Epithelial cell of prostate (primary cell): ENCODE measurements at regions not wholly inside any gene's neighbourhood (a gene's known extent, or its start where the extent isn't known, plus 50 kb on each side); places are given as distances from the start of the nearest gene placed in this dataset.
"Not testable (repeated sequence)": the region's sequence is repeated elsewhere in the genome, so short reads cannot be mapped to it uniquely, and the experiment has no call there.

Source experiments
- DNase-seq: peaks from one replicate; pipeline ENCODE4 v3.0.0-alpha.2; 2011; ENCODE audit warnings: low read depth, low spot score
- H3K27ac ChIP-seq: fragments of 450-650 bp; 2 replicates; pipeline ENCODE4 v1.5.1; 2017; ENCODE audit warnings: mild to moderate bottlenecking

- DNase-seq, H3K27ac ChIP-seq: not testable (repeated sequence)
These were observed 148.7 kb upstream of the PLD5 start for GRCh38 chr1:242673165-242673564.

DNA sequence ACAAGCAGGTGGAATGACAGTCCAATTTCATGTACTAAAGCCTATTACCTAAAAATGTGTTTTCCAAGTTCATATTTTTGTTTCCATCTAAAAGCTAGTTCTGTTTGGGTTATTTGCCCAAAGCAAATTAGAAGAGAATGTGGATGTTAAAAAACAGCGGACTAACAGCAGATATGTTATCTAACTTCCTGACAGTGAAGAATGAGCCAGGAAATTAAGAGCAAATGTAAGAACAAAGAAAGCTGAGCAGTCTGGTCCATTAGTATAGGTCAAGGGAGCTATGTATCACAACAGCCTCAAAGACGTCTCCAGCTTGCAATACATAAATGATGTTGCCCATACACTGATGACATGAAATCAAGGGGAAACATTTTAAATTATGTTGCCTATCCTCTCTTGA lies 145.5 kb upstream of the PLD5 start:
- no peak for DNase-seq
- H3K27ac ChIP-seq, result no peak overlapping the region

DNA sequence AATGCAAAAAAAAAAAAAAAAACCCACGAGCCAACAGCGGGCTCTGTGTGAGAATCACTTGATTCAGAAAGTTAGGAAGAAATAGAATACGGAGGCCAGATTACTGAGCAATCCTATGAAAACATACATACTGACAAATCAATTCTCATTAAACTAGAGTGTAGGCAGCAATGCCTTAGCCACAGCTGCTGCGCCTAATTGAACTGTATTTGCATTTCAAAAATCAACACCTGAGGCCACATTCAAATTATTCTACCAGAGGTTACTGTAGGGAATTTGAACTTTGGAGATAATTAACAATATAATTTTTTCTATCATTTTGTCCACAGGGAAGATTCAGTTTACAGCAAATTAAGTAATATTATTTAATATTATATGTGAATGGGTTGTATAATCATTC lies 138.4 kb upstream of the PLD5 start:
- DNase-seq, result no peak
- no peak overlapping the region for H3K27ac ChIP-seq

DNA sequence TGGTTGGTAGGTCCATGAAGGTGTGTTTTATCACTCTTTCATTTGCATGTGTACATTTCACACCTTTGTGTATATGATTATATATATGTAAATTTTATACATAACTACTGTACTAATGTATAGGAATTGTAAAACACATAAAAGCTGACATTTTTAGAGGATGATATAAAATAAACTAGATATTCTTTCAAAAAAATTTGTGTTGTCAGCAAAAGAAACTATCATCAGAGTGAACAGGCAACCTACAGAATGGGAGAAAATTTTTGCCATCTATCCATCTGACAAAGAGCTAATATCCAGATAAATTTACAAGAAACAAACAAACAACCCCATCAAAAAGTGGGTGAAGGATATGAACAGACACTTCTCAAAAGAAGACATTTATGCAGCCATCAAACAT lies 129.3 kb upstream of the PLD5 start:
- not testable (repeated sequence) for H3K27ac ChIP-seq, DNase-seq

DNA sequence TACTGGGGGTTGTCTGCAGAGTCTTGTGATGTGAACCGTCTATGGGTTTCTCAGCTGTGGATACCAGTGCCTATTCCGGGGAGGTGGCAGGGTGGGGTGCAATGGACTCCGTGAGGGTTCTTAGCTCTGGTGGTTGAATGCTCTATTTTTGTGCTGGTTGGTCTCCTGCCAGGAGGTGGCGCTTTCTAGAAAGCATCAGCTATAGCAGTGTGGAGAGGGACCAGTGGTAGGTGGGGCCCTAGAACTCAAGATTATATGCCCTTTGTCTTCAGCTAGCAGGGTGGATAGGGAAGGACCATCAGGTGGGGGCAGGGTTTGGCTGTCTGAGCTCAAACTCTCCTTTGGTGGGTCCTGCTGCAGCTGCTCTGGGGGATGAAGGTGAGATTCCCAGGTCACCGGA lies 127.3 kb upstream of the PLD5 start:
- no peak overlapping the region for H3K27ac ChIP-seq
- no peak for DNase-seq

DNA sequence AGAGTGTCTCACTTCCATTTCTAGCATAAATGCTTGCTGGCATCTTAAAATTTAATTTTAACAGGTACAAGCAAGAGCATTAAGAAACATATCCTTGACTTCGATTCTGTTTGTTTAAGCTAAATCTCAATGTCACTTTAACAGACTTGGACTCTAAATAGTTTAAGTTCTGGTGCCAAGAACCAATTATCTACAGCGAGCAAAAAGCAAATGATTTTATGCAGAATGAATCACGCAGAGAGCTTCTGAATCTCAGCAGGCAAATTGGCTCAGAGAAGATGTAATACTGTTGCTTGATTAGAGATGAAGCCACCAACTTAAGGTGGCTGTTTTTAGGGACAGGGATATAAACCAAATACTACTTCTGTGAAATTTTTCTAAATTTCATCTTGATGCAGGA lies 117.0 kb upstream of the PLD5 start:
- DNase-seq, result no peak
- no peak overlapping the region for H3K27ac ChIP-seq

DNA sequence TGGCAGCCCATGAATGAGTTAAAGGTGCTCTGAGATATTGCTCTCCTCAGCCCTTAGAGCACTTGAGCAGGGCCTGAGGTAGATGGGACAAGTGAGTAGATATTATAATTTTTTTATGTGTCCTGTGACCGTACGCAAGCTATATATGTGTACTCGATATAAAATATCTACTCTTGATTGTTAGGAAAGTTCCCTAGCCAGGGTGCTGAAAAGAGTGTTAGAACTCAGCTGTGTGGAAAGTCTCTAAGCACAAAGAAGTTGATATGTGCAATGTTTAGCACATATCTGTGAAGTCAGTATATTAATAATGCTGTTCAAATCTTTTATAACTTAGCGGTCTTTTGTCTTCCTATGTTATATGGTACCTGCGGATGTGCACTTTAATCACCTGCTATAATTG lies 114.6 kb upstream of the PLD5 start:
- no peak for DNase-seq
- H3K27ac ChIP-seq, result no peak overlapping the region

DNA sequence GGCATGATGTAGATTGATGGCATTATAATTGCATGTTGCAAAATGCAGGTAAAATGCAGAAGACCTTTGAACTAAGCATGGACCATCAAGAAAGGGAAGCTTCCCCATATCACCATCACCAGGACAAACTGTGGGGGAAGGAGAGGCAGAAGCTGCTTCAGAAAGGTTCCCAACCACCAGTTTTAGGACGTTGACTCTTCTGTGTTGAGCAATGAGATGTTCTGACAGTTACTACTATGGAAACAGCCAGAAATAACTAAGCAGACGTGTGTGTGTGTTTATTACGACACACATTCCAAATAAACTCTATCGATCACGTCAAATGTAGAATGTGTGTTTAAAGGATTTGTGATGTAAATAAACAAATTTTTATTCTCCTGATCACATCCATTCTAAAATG lies 110.2 kb upstream of the PLD5 start:
- no peak overlapping the region for H3K27ac ChIP-seq
- no peak for DNase-seq

DNA sequence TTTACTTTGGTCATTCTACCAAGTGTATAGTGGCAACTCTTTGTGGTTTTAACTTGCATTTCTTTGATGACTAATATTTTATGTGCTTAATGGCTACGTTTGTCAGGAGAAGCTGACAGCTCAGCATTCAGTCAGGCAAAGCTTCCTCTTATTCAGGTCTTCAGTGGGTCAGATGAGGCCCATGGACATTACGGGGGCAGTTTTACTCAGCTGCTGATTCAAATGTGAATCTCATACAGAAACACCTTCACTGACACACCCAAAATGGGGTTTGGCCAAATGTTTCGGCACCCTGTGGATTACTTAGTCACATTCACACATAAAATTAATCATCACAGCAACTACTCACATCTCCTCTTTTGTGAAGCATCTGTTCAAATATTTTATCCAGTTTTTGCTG lies 104.9 kb upstream of the PLD5 start:
- DNase-seq, result peak; percentile 89
- H3K27ac ChIP-seq, result no peak overlapping the region

- H3K27ac ChIP-seq, result no peak overlapping the region
- DNase-seq, result no peak
These were observed 99.3 kb upstream of the PLD5 start for GRCh38 chr1:242623756-242624155.

- no peak for DNase-seq
These were observed 98.6 kb upstream of the PLD5 start for GRCh38 chr1:242623119-242623518.

GRCh38 chr1:242613266-242613815 lies 88.8 kb upstream of the PLD5 start:
- no peak overlapping the region for H3K27ac ChIP-seq
- DNase-seq, result no peak

More at GRCh38 chr1:242623119-242623518, 98.6 kb upstream of the PLD5 start:
- no peak overlapping the region for H3K27ac ChIP-seq

- no peak for DNase-seq
These were observed 85.7 kb upstream of the PLD5 start for GRCh38 chr1:242610209-242610608.

GRCh38 chr1:242605521-242605920 lies 81.0 kb upstream of the PLD5 start:
- no peak overlapping the region for H3K27ac ChIP-seq
- DNase-seq, result no peak

More at GRCh38 chr1:242610209-242610608, 85.7 kb upstream of the PLD5 start:
- H3K27ac ChIP-seq, result no peak overlapping the region

DNA sequence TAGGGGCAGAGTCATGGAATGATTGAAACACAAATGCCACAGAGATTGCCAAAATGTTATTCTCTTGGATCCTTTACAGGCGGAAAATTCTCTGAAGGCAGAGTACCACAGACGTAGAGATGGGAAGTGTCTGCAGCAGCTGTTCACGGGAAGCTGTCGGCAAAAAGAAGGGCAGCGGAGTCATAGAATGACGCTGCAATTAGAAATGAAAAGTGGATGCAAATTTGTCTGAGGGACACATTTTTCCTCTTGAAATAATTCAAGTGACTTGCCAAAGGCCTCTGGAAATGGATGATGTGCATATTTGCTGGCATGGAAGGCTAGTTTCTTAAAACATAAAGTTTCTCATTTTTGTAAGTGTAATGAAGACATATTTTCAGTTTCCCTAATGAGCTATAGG lies 77.5 kb upstream of the PLD5 start:
- no peak overlapping the region for H3K27ac ChIP-seq
- no peak for DNase-seq

DNA sequence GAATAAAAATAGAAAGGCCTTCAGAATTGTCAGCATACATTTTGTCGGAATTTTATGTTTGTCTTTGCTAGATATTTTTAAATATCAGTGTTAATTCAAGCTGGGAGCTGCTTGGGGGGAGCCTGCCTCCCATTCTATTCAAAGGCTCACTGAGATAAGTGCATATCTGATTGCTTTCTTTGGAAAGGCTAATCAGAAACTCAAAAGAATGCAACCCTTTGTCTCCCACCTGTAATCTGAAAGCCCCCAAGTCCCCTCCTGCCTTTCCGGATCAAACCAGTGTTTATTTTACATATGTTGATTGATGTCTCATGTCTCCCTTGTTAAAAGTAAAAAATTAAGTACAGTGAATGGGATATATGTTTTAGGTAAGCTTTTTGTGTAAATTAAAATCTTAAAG lies 69.3 kb upstream of the PLD5 start:
- H3K27ac ChIP-seq, result not testable (repeated sequence)

DNA sequence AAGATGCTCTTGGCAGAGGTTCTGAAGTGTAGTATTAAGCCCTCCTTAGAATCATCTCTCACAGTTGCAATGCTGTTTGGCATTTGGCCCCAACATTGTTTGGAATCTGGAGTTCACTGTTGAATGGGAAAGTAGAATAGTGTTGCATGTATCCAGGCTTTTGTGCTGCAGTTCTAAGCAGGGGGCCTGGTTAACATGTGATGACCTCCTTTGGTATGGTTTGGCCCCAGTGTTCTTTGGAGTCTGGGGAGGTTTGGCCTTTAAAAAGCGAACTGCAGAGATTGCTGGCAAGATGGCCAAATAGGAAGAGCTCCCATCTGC lies 61.8 kb upstream of the PLD5 start:
- H3K27ac ChIP-seq, result no peak overlapping the region
- DNase-seq, result no peak

More for the DNA sequence above, 69.3 kb upstream of the PLD5 start:
- DNase-seq, result not testable (repeated sequence)

- no peak overlapping the region for H3K27ac ChIP-seq
- DNase-seq, result no peak
These were observed 61.3 kb upstream of the PLD5 start for GRCh38 chr1:242585616-242586359.

- H3K27ac ChIP-seq, result no peak overlapping the region
- DNase-seq, result no peak
These were observed 58.2 kb upstream of the PLD5 start for GRCh38 chr1:242582669-242583068.

- no peak for DNase-seq
- no peak overlapping the region for H3K27ac ChIP-seq
These were observed 55.2 kb upstream of the PLD5 start for GRCh38 chr1:242579528-242580235.
